B cell (primary cell): ENCODE measurements at regions not wholly inside any gene's neighbourhood (a gene's known extent, or its start where the extent isn't known, plus 50 kb on each side); places are given as distances from the start of the nearest gene placed in this dataset.
A peak's percentile ranks its signal among the peaks of the same experiment; 100 is the strongest.

Experiments
- ATAC-seq: fragments of 200-7000 bp; cut with Tn5 transposase; one replicate; pipeline ENCODE4 v1.10.0; 2021; ENCODE audit warnings: low read depth, mild to moderate bottlenecking, moderate number of reproducible peaks, moderate library complexity
- CTCF ChIA-PET: fragments of 350-600 bp; sonication (Branson Sonifier 250); formaldehyde crosslinking; loops from one replicate; lab custom pipeline; 2021; ENCODE audit warnings: antibody characterized with exemption, inconsistent platforms; lab: Charles Lee
- POLR2A ChIA-PET: fragments of 350-600 bp; sonication (Branson Sonifier 250); formaldehyde crosslinking; loops from one replicate; lab custom pipeline; 2021; ENCODE audit warnings: antibody characterized with exemption; lab: Charles Lee
- DNase-seq: peaks from one replicate; pipeline ENCODE4 v3.0.0; 2013
- H2AFZ ChIP-seq: 2 replicates; pipeline ENCODE4 v1.6.1; 2012; ENCODE audit warnings: mild to moderate bottlenecking, low read depth, low read length; ENCODE audit not compliant: insufficient read depth, poor library complexity, severe bottlenecking
- H3K27ac ChIP-seq, 2 donors: 1 replicate in 1 of 2; 2 replicates in 1 of 2; pipeline ENCODE4 v1.5.1; 2012 to 2013; ENCODE audit warnings: low read length in 2 of 2, mild to moderate bottlenecking in 2 of 2, moderate library complexity in 1 of 2
- H3K27me3 ChIP-seq, 4 experiments: fragments of 200-600 bp in 1 of 4; sonication (generic) in 1 of 4; replicated peaks in 1 of 4; 1 replicate in 2 of 4; 2 replicates in 2 of 4; pipeline versions ENCODE4 v1.6.1 to v1.7.0; 2013 to 2016; ENCODE audit warnings: low read length in 3 of 4, mild to moderate bottlenecking in 2 of 4, mixed read lengths in 1 of 4, moderate library complexity in 1 of 4; ENCODE audit not compliant: insufficient read depth in 4 of 4, control insufficient read depth in 3 of 4; ENCODE audit errors: control extremely low read depth in 1 of 4
- H3K36me3 ChIP-seq, 2 experiments: replicated peaks in 1 of 2; 1 replicate in 1 of 2; 2 replicates in 1 of 2; pipeline versions ENCODE4 v1.6.1 to v1.7.1; 2013; ENCODE audit warnings: low read length in 1 of 2; ENCODE audit not compliant: insufficient read depth in 2 of 2, control insufficient read depth in 1 of 2; ENCODE audit errors: control extremely low read depth in 1 of 2, extremely low read depth in 1 of 2
- H3K4me1 ChIP-seq, 2 donors: fragments of 200-600 bp in 1 of 2; sonication (generic) in 1 of 2; 1 replicate in 1 of 2; 2 replicates in 1 of 2; pipeline versions ENCODE4 v1.5.1 to v1.6.1; 2013 to 2017; ENCODE audit warnings: low read length in 2 of 2; ENCODE audit not compliant: control insufficient read depth in 2 of 2, insufficient read depth in 2 of 2
- H3K4me2 ChIP-seq: replicated peaks from 2 replicates; pipeline ENCODE3; 2012; ENCODE audit warnings: mild to moderate bottlenecking, low read depth, low read length; ENCODE audit not compliant: poor library complexity, severe bottlenecking
- H3K4me3 ChIP-seq, 5 experiments: fragments of 200-600 bp in 1 of 5; sonication (generic) in 1 of 5; 1 replicate in 3 of 5; 2 replicates in 2 of 5; pipeline versions ENCODE4 v1.5.1 to v1.7.0; 2011 to 2016; ENCODE audit warnings: low read length in 4 of 5, mild to moderate bottlenecking in 4 of 5, low read depth in 2 of 5, control low read depth in 1 of 5, moderate library complexity in 1 of 5; ENCODE audit not compliant: insufficient read depth in 1 of 5; ENCODE audit errors: control extremely low read depth in 1 of 5, extremely low read depth in 1 of 5
- H3K79me2 ChIP-seq: fragments of 200-600 bp; sonication (generic); one replicate; pipeline ENCODE4 v1.6.0; 2016; ENCODE audit warnings: low read length; ENCODE audit not compliant: control insufficient read depth, insufficient read depth
- H3K9ac ChIP-seq: fragments of 200-600 bp; sonication (generic); 2 replicates; pipeline ENCODE4 v1.6.1; 2017; ENCODE audit warnings: mild to moderate bottlenecking, low read length, moderate library complexity
- H3K9me3 ChIP-seq, 3 donors: one replicate each; pipeline versions ENCODE4 v1.6.1 to v1.7.1; 2013; ENCODE audit warnings: low read length in 2 of 3; ENCODE audit not compliant: control insufficient read depth in 2 of 3, insufficient read depth in 1 of 3; ENCODE audit errors: control extremely low read depth in 1 of 3
- H4K20me1 ChIP-seq: 2 replicates; pipeline ENCODE4 v1.6.0; 2012; ENCODE audit warnings: mild to moderate bottlenecking, low read length; ENCODE audit not compliant: insufficient read depth, control insufficient read depth, poor library complexity, severe bottlenecking
- H3K27ac Mint-ChIP-seq: one replicate; pipeline ENCODE4 v1.8.0; 2021; ENCODE audit warnings: mixed read lengths
- H3K27me3 Mint-ChIP-seq: one replicate; pipeline ENCODE4 v1.8.0; 2021; ENCODE audit warnings: mixed read lengths
- H3K4me1 Mint-ChIP-seq: one replicate; pipeline ENCODE4 v1.8.0; 2021; ENCODE audit warnings: mixed read lengths
- H3K4me3 Mint-ChIP-seq: one replicate; pipeline ENCODE4 v1.8.0; 2021; ENCODE audit warnings: mixed read lengths
- H3K9me3 Mint-ChIP-seq: one replicate; pipeline ENCODE4 v1.8.0; 2022; ENCODE audit warnings: mixed read lengths; ENCODE audit not compliant: insufficient read depth
- CTCF ChIP-seq: fragments of 200-600 bp; IDR thresholded peaks from one replicate; pipeline ENCODE4 v1.8.0; 2022; ENCODE audit warnings: antibody characterized with exemption, mild to moderate bottlenecking
- EZH2 ChIP-seq: IDR thresholded peaks from 2 replicates; pipeline ENCODE4 v1.6.1; 2012; ENCODE audit warnings: borderline replicate concordance, low read depth, mild to moderate bottlenecking, moderate library complexity, low read length; ENCODE audit not compliant: insufficient read depth, poor library complexity, severe bottlenecking
- WGBS: methylation state at CpG from one replicate; pipeline ENCODE4 v1.1.5; 2013; ENCODE audit warnings: missing lambda C conversion rate; ENCODE audit not compliant: insufficient coverage; 5-methylcytosine and 5-hydroxymethylcytosine counted together
- intact Hi-C: fragments of 100-400 bp; cut with micrococcal nuclease; formaldehyde crosslinking; loops from one replicate; pipeline ENCODE4 v1.10.0; 2022

GRCh38 chr2:24409700-24410556 is 49.6 kb upstream of the ITSN2 start:
- Histone ChIP-seq H3K9me3 (no peaks in the 10 kb centered on the region), H3K4me3 (no peak overlapping the region), H3K27me3 (peaks cover 0 to 5% (median 3%) of the 10 kb centered on the region in 4 experiments), H4K20me1 (no peaks in the 10 kb centered on the region), H3K27ac (no peak overlapping the region), H3K79me2 (no peaks in the 10 kb centered on the region), H3K36me3 (no peaks in the 10 kb centered on the region), H3K4me1 (no peaks in the 10 kb centered on the region), H3K4me2 (no peak overlapping the region), H2AFZ (no peak overlapping the region), H3K9ac (no peak overlapping the region)
- intact Hi-C loops, result loop anchor here (1.0 to 5.0 kb wide), 4 partner anchors 517 to 1157 kb away; no protein-coding TSS in a partner anchor
- ChIA-PET CTCF (interaction anchor here (0.6 to 5.1 kb wide), 30 partner anchors 8 to 1257 kb away, joined by 3 to 267 read pairs (median 4); partner anchors contain the start of genes CENPO and PTRHD1), POLR2A (no interaction called here)
- Mint-ChIP-seq H3K4me3 (no peak overlapping the region), H3K27me3 (peaks cover 15% of the 10 kb centered on the region), H3K4me1 (no peaks in the 10 kb centered on the region), H3K27ac (no peak overlapping the region), H3K9me3 (no peaks in the 10 kb centered on the region)
- 58% methylated on average over 8 of the region's 13 CpGs for WGBS
- ATAC-seq, result peak; percentile 66
- TF ChIP-seq EZH2 (no peak), CTCF (peak; percentile 95)
- peak; percentile 77 for DNase-seq
